WTC11 (cell line): ENCODE measurements at regions not wholly inside any gene's neighbourhood (a gene's known extent, or its start where the extent isn't known, plus 50 kb on each side); places are given as distances from the start of the nearest gene placed in this dataset.

Experiments
- ATAC-seq: fragments of 200-7000 bp; cut with Tn5 transposase; 2 replicates; pipeline ENCODE4 v1.10.0; 2021; ENCODE audit warnings: mild to moderate bottlenecking, moderate library complexity
- CTCF ChIA-PET: fragments of 300-600 bp; sonication (Branson Sonifier 250); formaldehyde crosslinking; loops from one replicate; lab custom pipeline; 2021; ENCODE audit warnings: antibody characterized with exemption; lab: Charles Lee
- POLR2A ChIA-PET: fragments of 350-600 bp; sonication (Branson Sonifier 250); formaldehyde crosslinking; loops from one replicate; lab custom pipeline; 2021; ENCODE audit warnings: antibody characterized with exemption; lab: Charles Lee
- DNase-seq: peaks from one replicate; pipeline ENCODE4 v3.0.0; 2021; ENCODE audit warnings: low spot score
- H3K27ac Mint-ChIP-seq: 2 replicates; pipeline ENCODE4 v1.8.0; 2021; ENCODE audit warnings: mixed read lengths
- H3K27me3 Mint-ChIP-seq: 2 replicates; pipeline ENCODE4 v1.8.0; 2021; ENCODE audit warnings: low read depth, mild to moderate bottlenecking, moderate library complexity, mixed read lengths
- H3K36me3 Mint-ChIP-seq: 2 replicates; pipeline ENCODE4 v1.8.0; 2021; ENCODE audit warnings: mixed read lengths
- H3K4me1 Mint-ChIP-seq: 2 replicates; pipeline ENCODE4 v1.8.0; 2022; ENCODE audit warnings: mixed read lengths
- H3K4me3 Mint-ChIP-seq: 2 replicates; pipeline ENCODE4 v1.8.0; 2021; ENCODE audit warnings: mild to moderate bottlenecking, moderate library complexity, mixed read lengths
- H3K9me3 Mint-ChIP-seq: 2 replicates; pipeline ENCODE4 v1.8.0; 2021; ENCODE audit warnings: mixed read lengths
- ESRRA ChIP-seq: sonication (generic); formaldehyde crosslinking; IDR thresholded peaks from 2 replicates; pipeline ENCODE4 v1.8.1; 2022; ENCODE audit warnings: mild to moderate bottlenecking, missing genetic modification reagents, borderline replicate concordance
- HMGA2 ChIP-seq: fragments of 250-450 bp; sonication (Bioruptor Pico); IDR thresholded peaks from 2 replicates; pipeline ENCODE4 v1.4.0; 2021; ENCODE audit warnings: mild to moderate bottlenecking, moderate library complexity
- MXD4 ChIP-seq: fragments of 250-450 bp; sonication (Bioruptor Pico); IDR thresholded peaks from 2 replicates; pipeline ENCODE4 v1.8.0; 2021; ENCODE audit warnings: mild to moderate bottlenecking, moderate library complexity, borderline replicate concordance
- MYBL2 ChIP-seq: sonication (generic); formaldehyde crosslinking; IDR thresholded peaks from 2 replicates; pipeline ENCODE4 v1.8.1; 2023; ENCODE audit warnings: mild to moderate bottlenecking, moderate library complexity, missing genetic modification reagents
- NFATC4 ChIP-seq: fragments of 250-450 bp; sonication (Bioruptor Pico); IDR thresholded peaks from 2 replicates; pipeline ENCODE4 v1.9.0; 2021; ENCODE audit warnings: mild to moderate bottlenecking
- NR1H2 ChIP-seq: sonication (generic); formaldehyde crosslinking; IDR thresholded peaks from 2 replicates; pipeline ENCODE4 v1.9.0; 2021; ENCODE audit warnings: mild to moderate bottlenecking, moderate library complexity, missing genetic modification reagents
- OVOL2 ChIP-seq: fragments of 250-450 bp; sonication (Bioruptor Pico); IDR thresholded peaks from 2 replicates; pipeline ENCODE4 v1.9.0; 2021; ENCODE audit warnings: mild to moderate bottlenecking, borderline replicate concordance
- PRRX2 ChIP-seq: fragments of 250-450 bp; sonication (Bioruptor Pico); IDR thresholded peaks from 2 replicates; pipeline ENCODE4 v1.8.0; 2021; ENCODE audit warnings: mild to moderate bottlenecking
- RELA ChIP-seq: sonication (generic); formaldehyde crosslinking; IDR thresholded peaks from 2 replicates; pipeline ENCODE4 v1.8.1; 2022; ENCODE audit warnings: missing genetic modification reagents, mild to moderate bottlenecking, borderline replicate concordance
- TEAD1 ChIP-seq: sonication (generic); formaldehyde crosslinking; IDR thresholded peaks from 2 replicates; pipeline ENCODE4 v1.8.0; 2022; ENCODE audit warnings: mild to moderate bottlenecking, missing genetic modification reagents
- TEAD4 ChIP-seq: sonication (generic); formaldehyde crosslinking; IDR thresholded peaks from 2 replicates; pipeline ENCODE4 v1.8.0; 2022; ENCODE audit warnings: mild to moderate bottlenecking, missing genetic modification reagents
- ZNF219 ChIP-seq: sonication (generic); formaldehyde crosslinking; IDR thresholded peaks from 2 replicates; pipeline ENCODE4 v1.8.0; 2023; ENCODE audit warnings: missing genetic modification reagents, mild to moderate bottlenecking, borderline replicate concordance
- ZNF671 ChIP-seq: fragments of 250-450 bp; sonication (Bioruptor Pico); IDR thresholded peaks from 2 replicates; pipeline ENCODE4 v1.8.0; 2021; ENCODE audit warnings: mild to moderate bottlenecking
- TF ChIP-seq, protein P1 (sequence below): sonication (generic); formaldehyde crosslinking; IDR thresholded peaks from 2 replicates; pipeline ENCODE4 v1.8.1; 2022; ENCODE audit warnings: low read depth, mild to moderate bottlenecking, moderate library complexity, missing genetic modification reagents, borderline replicate concordance
- TF ChIP-seq, protein P2 (sequence below): sonication (generic); formaldehyde crosslinking; IDR thresholded peaks from 2 replicates; pipeline ENCODE4 v1.8.0; 2022; ENCODE audit warnings: mild to moderate bottlenecking, missing genetic modification reagents
- TF ChIP-seq, protein P3 (sequence below): sonication (generic); formaldehyde crosslinking; IDR thresholded peaks from 2 replicates; pipeline ENCODE4 v1.8.0; 2022; ENCODE audit warnings: mild to moderate bottlenecking, missing genetic modification reagents
- TF ChIP-seq, protein P4 (sequence below): sonication (generic); formaldehyde crosslinking; IDR thresholded peaks from 2 replicates; pipeline ENCODE4 v1.8.0; 2023; ENCODE audit warnings: missing genetic modification reagents, mild to moderate bottlenecking, borderline replicate concordance
- TF ChIP-seq, protein P5 (sequence below): sonication (generic); formaldehyde crosslinking; IDR thresholded peaks from 2 replicates; pipeline ENCODE4 v1.8.1; 2022; ENCODE audit warnings: mild to moderate bottlenecking, missing genetic modification reagents, moderate library complexity, borderline replicate concordance

- no peak overlapping the region for H3K4me3 Mint-ChIP-seq
- TF ChIP-seq, protein P1, sequence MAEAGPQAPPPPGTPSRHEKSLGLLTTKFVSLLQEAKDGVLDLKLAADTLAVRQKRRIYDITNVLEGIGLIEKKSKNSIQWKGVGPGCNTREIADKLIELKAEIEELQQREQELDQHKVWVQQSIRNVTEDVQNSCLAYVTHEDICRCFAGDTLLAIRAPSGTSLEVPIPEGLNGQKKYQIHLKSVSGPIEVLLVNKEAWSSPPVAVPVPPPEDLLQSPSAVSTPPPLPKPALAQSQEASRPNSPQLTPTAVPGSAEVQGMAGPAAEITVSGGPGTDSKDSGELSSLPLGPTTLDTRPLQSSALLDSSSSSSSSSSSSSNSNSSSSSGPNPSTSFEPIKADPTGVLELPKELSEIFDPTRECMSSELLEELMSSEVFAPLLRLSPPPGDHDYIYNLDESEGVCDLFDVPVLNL (CRISPR knock-in tag) = no peak
- ATAC-seq = no peak
- H3K27ac Mint-ChIP-seq = no peak overlapping the region
- peaks cover 5% of the 10 kb centered on the region; the same call in 1 of the 2 replicates for H3K9me3 Mint-ChIP-seq
- no peaks in the 10 kb centered on the region for H3K27me3 Mint-ChIP-seq
- POLR2A ChIA-PET = interaction anchor here (1.0 kb wide), 1 partner anchor 10 kb away, joined by 3 read pairs; no protein-coding TSS in a partner anchor
- CTCF ChIA-PET = interaction anchor here (0.6 kb wide), 1 partner anchor 1653 kb away, joined by 3 read pairs; no protein-coding TSS in a partner anchor
- H3K4me1 Mint-ChIP-seq = peaks cover 26% of the 10 kb centered on the region
- no peaks in the 10 kb centered on the region for H3K36me3 Mint-ChIP-seq
- DNase-seq = no peak
These were observed 169.2 kb upstream of the SPRY4 start for GRCh38 chr5:142493875-142494518.

- POLR2A ChIA-PET = interaction anchor here (0.7 to 1.0 kb wide), 2 partner anchors 9 to 32 kb away, joined by 3 read pairs; no protein-coding TSS in a partner anchor
- peaks cover 26% of the 10 kb centered on the region for H3K4me1 Mint-ChIP-seq
- DNase-seq (no peak), ATAC-seq (no peak)
- H3K4me3 Mint-ChIP-seq = no peak overlapping the region
- H3K27ac Mint-ChIP-seq = peak overlapping the region; percentile 31; the same call in 1 of the 2 replicates
- no peak for TF ChIP-seq MXD4
- no peak for TF ChIP-seq PRRX2 (CRISPR knock-in tag)
- no peak for TF ChIP-seq ESRRA (CRISPR knock-in tag)
- CTCF ChIA-PET = interaction anchor here (0.9 kb wide), 1 partner anchor 166 kb away, joined by 3 read pairs; no protein-coding TSS in a partner anchor
- peaks cover 2% of the 10 kb centered on the region; the same call in 1 of the 2 replicates for H3K36me3 Mint-ChIP-seq
- no peaks in the 10 kb centered on the region for H3K27me3 Mint-ChIP-seq
- H3K9me3 Mint-ChIP-seq = peaks cover 1% of the 10 kb centered on the region; the same call in 1 of the 2 replicates
These were observed 168.0 kb upstream of the SPRY4 start for GRCh38 chr5:142492781-142493281.

- no peak for ATAC-seq
- POLR2A ChIA-PET = no interaction called here
- peaks cover 26% of the 10 kb centered on the region for H3K4me1 Mint-ChIP-seq
- peak overlapping the region; percentile 62 for H3K27ac Mint-ChIP-seq
- peaks cover 2% of the 10 kb centered on the region; the same call in 1 of the 2 replicates for H3K36me3 Mint-ChIP-seq
- no peak for DNase-seq
- TF ChIP-seq, protein P2, sequence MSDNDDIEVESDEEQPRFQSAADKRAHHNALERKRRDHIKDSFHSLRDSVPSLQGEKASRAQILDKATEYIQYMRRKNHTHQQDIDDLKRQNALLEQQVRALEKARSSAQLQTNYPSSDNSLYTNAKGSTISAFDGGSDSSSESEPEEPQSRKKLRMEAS (CRISPR knock-in tag) = no peak
- TF ChIP-seq, protein P3, sequence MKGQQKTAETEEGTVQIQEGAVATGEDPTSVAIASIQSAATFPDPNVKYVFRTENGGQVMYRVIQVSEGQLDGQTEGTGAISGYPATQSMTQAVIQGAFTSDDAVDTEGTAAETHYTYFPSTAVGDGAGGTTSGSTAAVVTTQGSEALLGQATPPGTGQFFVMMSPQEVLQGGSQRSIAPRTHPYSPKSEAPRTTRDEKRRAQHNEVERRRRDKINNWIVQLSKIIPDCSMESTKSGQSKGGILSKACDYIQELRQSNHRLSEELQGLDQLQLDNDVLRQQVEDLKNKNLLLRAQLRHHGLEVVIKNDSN (CRISPR knock-in tag) = no peak
- TF ChIP-seq MYBL2 = no peak
- no peak for TF ChIP-seq HMGA2 (CRISPR knock-in tag)
- no peak for TF ChIP-seq OVOL2 (CRISPR knock-in tag)
- TF ChIP-seq NFATC4 = no peak
- TF ChIP-seq ZNF671 (CRISPR knock-in tag) = no peak
- TF ChIP-seq TEAD1 (CRISPR knock-in tag) = no peak
- TF ChIP-seq NR1H2 (CRISPR knock-in tag) = no peak
- TF ChIP-seq, protein P4, sequence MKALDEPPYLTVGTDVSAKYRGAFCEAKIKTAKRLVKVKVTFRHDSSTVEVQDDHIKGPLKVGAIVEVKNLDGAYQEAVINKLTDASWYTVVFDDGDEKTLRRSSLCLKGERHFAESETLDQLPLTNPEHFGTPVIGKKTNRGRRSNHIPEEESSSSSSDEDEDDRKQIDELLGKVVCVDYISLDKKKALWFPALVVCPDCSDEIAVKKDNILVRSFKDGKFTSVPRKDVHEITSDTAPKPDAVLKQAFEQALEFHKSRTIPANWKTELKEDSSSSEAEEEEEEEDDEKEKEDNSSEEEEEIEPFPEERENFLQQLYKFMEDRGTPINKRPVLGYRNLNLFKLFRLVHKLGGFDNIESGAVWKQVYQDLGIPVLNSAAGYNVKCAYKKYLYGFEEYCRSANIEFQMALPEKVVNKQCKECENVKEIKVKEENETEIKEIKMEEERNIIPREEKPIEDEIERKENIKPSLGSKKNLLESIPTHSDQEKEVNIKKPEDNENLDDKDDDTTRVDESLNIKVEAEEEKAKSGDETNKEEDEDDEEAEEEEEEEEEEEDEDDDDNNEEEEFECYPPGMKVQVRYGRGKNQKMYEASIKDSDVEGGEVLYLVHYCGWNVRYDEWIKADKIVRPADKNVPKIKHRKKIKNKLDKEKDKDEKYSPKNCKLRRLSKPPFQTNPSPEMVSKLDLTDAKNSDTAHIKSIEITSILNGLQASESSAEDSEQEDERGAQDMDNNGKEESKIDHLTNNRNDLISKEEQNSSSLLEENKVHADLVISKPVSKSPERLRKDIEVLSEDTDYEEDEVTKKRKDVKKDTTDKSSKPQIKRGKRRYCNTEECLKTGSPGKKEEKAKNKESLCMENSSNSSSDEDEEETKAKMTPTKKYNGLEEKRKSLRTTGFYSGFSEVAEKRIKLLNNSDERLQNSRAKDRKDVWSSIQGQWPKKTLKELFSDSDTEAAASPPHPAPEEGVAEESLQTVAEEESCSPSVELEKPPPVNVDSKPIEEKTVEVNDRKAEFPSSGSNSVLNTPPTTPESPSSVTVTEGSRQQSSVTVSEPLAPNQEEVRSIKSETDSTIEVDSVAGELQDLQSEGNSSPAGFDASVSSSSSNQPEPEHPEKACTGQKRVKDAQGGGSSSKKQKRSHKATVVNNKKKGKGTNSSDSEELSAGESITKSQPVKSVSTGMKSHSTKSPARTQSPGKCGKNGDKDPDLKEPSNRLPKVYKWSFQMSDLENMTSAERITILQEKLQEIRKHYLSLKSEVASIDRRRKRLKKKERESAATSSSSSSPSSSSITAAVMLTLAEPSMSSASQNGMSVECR = no peak
- TF ChIP-seq ZNF219 = no peak
- TF ChIP-seq TEAD4 (CRISPR knock-in tag) = no peak
- TF ChIP-seq RELA = no peak
- TF ChIP-seq, protein P5, sequence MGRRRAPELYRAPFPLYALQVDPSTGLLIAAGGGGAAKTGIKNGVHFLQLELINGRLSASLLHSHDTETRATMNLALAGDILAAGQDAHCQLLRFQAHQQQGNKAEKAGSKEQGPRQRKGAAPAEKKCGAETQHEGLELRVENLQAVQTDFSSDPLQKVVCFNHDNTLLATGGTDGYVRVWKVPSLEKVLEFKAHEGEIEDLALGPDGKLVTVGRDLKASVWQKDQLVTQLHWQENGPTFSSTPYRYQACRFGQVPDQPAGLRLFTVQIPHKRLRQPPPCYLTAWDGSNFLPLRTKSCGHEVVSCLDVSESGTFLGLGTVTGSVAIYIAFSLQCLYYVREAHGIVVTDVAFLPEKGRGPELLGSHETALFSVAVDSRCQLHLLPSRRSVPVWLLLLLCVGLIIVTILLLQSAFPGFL (CRISPR knock-in tag) = no peak
- no peaks in the 10 kb centered on the region for H3K27me3 Mint-ChIP-seq
- CTCF ChIA-PET = interaction anchor here (0.6 kb wide), 1 partner anchor 479 kb away, joined by 3 read pairs; the partner anchor contains the start of gene GNPDA1
- H3K9me3 Mint-ChIP-seq = no peaks in the 10 kb centered on the region
- no peak overlapping the region for H3K4me3 Mint-ChIP-seq
These were observed 166.9 kb upstream of the SPRY4 start for GRCh38 chr5:142491679-142492078.
